ENCODE measurements at regions not wholly inside any gene's neighbourhood (a gene's known extent, or its start where the extent isn't known, plus 50 kb on each side); places are given as distances from the start of the nearest gene placed in this dataset.

GRCh38 chr17:34811561-34811960 lies 149.7 kb downstream of the CCT6B start:
- no peak overlapping the region for H3K27ac ChIP-seq (ENCODE audit: low read depth, low read length, severe bottlenecking)
- H3K4me3 ChIP-seq (ENCODE audit: extremely low read depth, insufficient read depth, low read length, poor library complexity, severe bottlenecking), result no peak overlapping the region
- no peaks in the 10 kb centered on the region for H3K9me3 ChIP-seq (ENCODE audit: control insufficient read depth, low read length)
- 89% methylated on average over 2 to 3 of the region's 5 CpGs for WGBS, 2 experiments (ENCODE audit: insufficient coverage in 2 of 2)
- H3K4me1 ChIP-seq (ENCODE audit: control insufficient read depth, insufficient read depth, low read length, poor library complexity, severe bottlenecking), result no peaks in the 10 kb centered on the region
- H3K36me3 ChIP-seq (ENCODE audit: control insufficient read depth, insufficient read depth, low read length), result no peaks in the 10 kb centered on the region

GRCh38 chr17:34800661-34801060 lies 160.6 kb downstream of the CCT6B start:
- WGBS, 2 experiments (ENCODE audit: insufficient coverage in 2 of 2), result 75 to 88% methylated on average over 1 of the region's 1 CpG
- Histone ChIP-seq H3K27ac (ENCODE audit: low read depth, low read length, severe bottlenecking) (no peak overlapping the region), H3K4me1 (ENCODE audit: control insufficient read depth, insufficient read depth, low read length, poor library complexity, severe bottlenecking) (no peaks in the 10 kb centered on the region), H3K4me3 (ENCODE audit: extremely low read depth, insufficient read depth, low read length, poor library complexity, severe bottlenecking) (no peak overlapping the region), H3K9me3 (ENCODE audit: control insufficient read depth, low read length) (no peaks in the 10 kb centered on the region), H3K36me3 (ENCODE audit: control insufficient read depth, insufficient read depth, low read length) (no peaks in the 10 kb centered on the region)

GRCh38 chr17:34799751-34800150 lies 161.5 kb downstream of the CCT6B start:
- no peaks in the 10 kb centered on the region for H3K36me3 ChIP-seq (ENCODE audit: control insufficient read depth, insufficient read depth, low read length)
- H3K27ac ChIP-seq (ENCODE audit: low read depth, low read length, severe bottlenecking), result no peak overlapping the region
- WGBS, 2 experiments (ENCODE audit: insufficient coverage in 2 of 2), result 66 to 81% methylated on average over 3 of the region's 6 CpGs
- no peaks in the 10 kb centered on the region for H3K4me1 ChIP-seq (ENCODE audit: control insufficient read depth, insufficient read depth, low read length, poor library complexity, severe bottlenecking)
- H3K9me3 ChIP-seq (ENCODE audit: control insufficient read depth, low read length), result no peaks in the 10 kb centered on the region
- no peak overlapping the region for H3K4me3 ChIP-seq (ENCODE audit: extremely low read depth, insufficient read depth, low read length, poor library complexity, severe bottlenecking)

- no peak overlapping the region for H3K27ac ChIP-seq (ENCODE audit: low read depth, low read length, severe bottlenecking)
- no peak overlapping the region for H3K4me3 ChIP-seq (ENCODE audit: extremely low read depth, insufficient read depth, low read length, poor library complexity, severe bottlenecking)
- no peaks in the 10 kb centered on the region for H3K4me1 ChIP-seq (ENCODE audit: control insufficient read depth, insufficient read depth, low read length, poor library complexity, severe bottlenecking)
- H3K36me3 ChIP-seq (ENCODE audit: control insufficient read depth, insufficient read depth, low read length), result no peaks in the 10 kb centered on the region
- H3K9me3 ChIP-seq (ENCODE audit: control insufficient read depth, low read length), result no peaks in the 10 kb centered on the region
Measured at GRCh38 chr17:34798581-34798980, 162.7 kb downstream of the CCT6B start.

- H3K9me3 ChIP-seq (ENCODE audit: control insufficient read depth, low read length), result no peaks in the 10 kb centered on the region
- H3K27ac ChIP-seq (ENCODE audit: low read depth, low read length, severe bottlenecking), result no peak overlapping the region
- 3 to 7% methylated on average over 9 of the region's 10 CpGs for WGBS, 2 experiments (ENCODE audit: insufficient coverage in 2 of 2)
- H3K4me1 ChIP-seq (ENCODE audit: control insufficient read depth, insufficient read depth, low read length, poor library complexity, severe bottlenecking), result no peaks in the 10 kb centered on the region
- H3K36me3 ChIP-seq (ENCODE audit: control insufficient read depth, insufficient read depth, low read length), result no peaks in the 10 kb centered on the region
- no peak overlapping the region for H3K4me3 ChIP-seq (ENCODE audit: extremely low read depth, insufficient read depth, low read length, poor library complexity, severe bottlenecking)
Measured at GRCh38 chr17:34797720-34798119, 163.5 kb downstream of the CCT6B start.

GRCh38 chr17:34793231-34793908 lies 167.9 kb downstream of the CCT6B start:
- 64% methylated on average over 4 of the region's 9 CpGs; no CpG with 5 or more reads in 1 of the 2 experiments for WGBS, 2 experiments (ENCODE audit: insufficient coverage in 2 of 2)
- Histone ChIP-seq H3K4me3 (ENCODE audit: extremely low read depth, insufficient read depth, low read length, poor library complexity, severe bottlenecking) (no peak overlapping the region), H3K27ac (ENCODE audit: low read depth, low read length, severe bottlenecking) (no peak overlapping the region), H3K4me1 (ENCODE audit: control insufficient read depth, insufficient read depth, low read length, poor library complexity, severe bottlenecking) (no peaks in the 10 kb centered on the region), H3K9me3 (ENCODE audit: control insufficient read depth, low read length) (no peaks in the 10 kb centered on the region), H3K36me3 (ENCODE audit: control insufficient read depth, insufficient read depth, low read length) (no peaks in the 10 kb centered on the region)

- Histone ChIP-seq H3K36me3 (ENCODE audit: control insufficient read depth, insufficient read depth, low read length) (no peaks in the 10 kb centered on the region), H3K4me3 (ENCODE audit: extremely low read depth, insufficient read depth, low read length, poor library complexity, severe bottlenecking) (no peak overlapping the region), H3K9me3 (ENCODE audit: control insufficient read depth, low read length) (no peaks in the 10 kb centered on the region), H3K4me1 (ENCODE audit: control insufficient read depth, insufficient read depth, low read length, poor library complexity, severe bottlenecking) (no peaks in the 10 kb centered on the region), H3K27ac (ENCODE audit: low read depth, low read length, severe bottlenecking) (no peak overlapping the region)
- 69 to 96% methylated on average over 4 to 5 of the region's 6 CpGs for WGBS, 2 experiments (ENCODE audit: insufficient coverage in 2 of 2)
Measured at GRCh38 chr17:34788696-34789095, 172.6 kb downstream of the CCT6B start.

- Histone ChIP-seq H3K4me3 (ENCODE audit: extremely low read depth, insufficient read depth, low read length, poor library complexity, severe bottlenecking) (no peak overlapping the region), H3K27ac (ENCODE audit: low read depth, low read length, severe bottlenecking) (no peak overlapping the region), H3K4me1 (ENCODE audit: control insufficient read depth, insufficient read depth, low read length, poor library complexity, severe bottlenecking) (no peaks in the 10 kb centered on the region), H3K36me3 (ENCODE audit: control insufficient read depth, insufficient read depth, low read length) (no peaks in the 10 kb centered on the region), H3K9me3 (ENCODE audit: control insufficient read depth, low read length) (no peaks in the 10 kb centered on the region)
- WGBS, 2 experiments (ENCODE audit: insufficient coverage in 2 of 2), result no CpG with 5 or more reads among the region's 4 CpGs
Measured at GRCh38 chr17:34784526-34784925, 176.7 kb downstream of the CCT6B start.

- Histone ChIP-seq H3K27ac (ENCODE audit: low read depth, low read length, severe bottlenecking) (no peak overlapping the region), H3K9me3 (ENCODE audit: control insufficient read depth, low read length) (no peaks in the 10 kb centered on the region), H3K4me1 (ENCODE audit: control insufficient read depth, insufficient read depth, low read length, poor library complexity, severe bottlenecking) (no peaks in the 10 kb centered on the region), H3K36me3 (ENCODE audit: control insufficient read depth, insufficient read depth, low read length) (no peaks in the 10 kb centered on the region), H3K4me3 (ENCODE audit: extremely low read depth, insufficient read depth, low read length, poor library complexity, severe bottlenecking) (no peak overlapping the region)
- 81 to 94% methylated on average over 3 to 4 of the region's 6 CpGs for WGBS, 2 experiments (ENCODE audit: insufficient coverage in 2 of 2)
Measured at GRCh38 chr17:34782271-34782670, 179.0 kb downstream of the CCT6B start.

GRCh38 chr17:34781571-34782108 lies 179.6 kb downstream of the CCT6B start:
- Histone ChIP-seq H3K27ac (ENCODE audit: low read depth, low read length, severe bottlenecking) (no peak overlapping the region), H3K4me3 (ENCODE audit: extremely low read depth, insufficient read depth, low read length, poor library complexity, severe bottlenecking) (no peak overlapping the region), H3K4me1 (ENCODE audit: control insufficient read depth, insufficient read depth, low read length, poor library complexity, severe bottlenecking) (no peaks in the 10 kb centered on the region), H3K9me3 (ENCODE audit: control insufficient read depth, low read length) (no peaks in the 10 kb centered on the region), H3K36me3 (ENCODE audit: control insufficient read depth, insufficient read depth, low read length) (no peaks in the 10 kb centered on the region)
- WGBS, 2 experiments (ENCODE audit: insufficient coverage in 2 of 2), result 65 to 80% methylated on average over 3 to 5 of the region's 12 CpGs

GRCh38 chr17:34781071-34781470 lies 180.2 kb downstream of the CCT6B start:
- Histone ChIP-seq H3K36me3 (ENCODE audit: control insufficient read depth, insufficient read depth, low read length) (no peaks in the 10 kb centered on the region), H3K9me3 (ENCODE audit: control insufficient read depth, low read length) (no peaks in the 10 kb centered on the region), H3K4me1 (ENCODE audit: control insufficient read depth, insufficient read depth, low read length, poor library complexity, severe bottlenecking) (no peaks in the 10 kb centered on the region), H3K4me3 (ENCODE audit: extremely low read depth, insufficient read depth, low read length, poor library complexity, severe bottlenecking) (no peak overlapping the region), H3K27ac (ENCODE audit: low read depth, low read length, severe bottlenecking) (no peak overlapping the region)
- WGBS, 2 experiments (ENCODE audit: insufficient coverage in 2 of 2), result 74 to 90% methylated on average over 2 of the region's 3 CpGs
